Activated CD4-positive, alpha-beta T cell treated with anti-CD3 and anti-CD28 coated beads, Interleukin-2, amount 10 ng/mL, durations not matched to agents 7 days and 5 days (primary cell): ENCODE measurements at regions not wholly inside any gene's neighbourhood (a gene's known extent, or its start where the extent isn't known, plus 50 kb on each side); places are given as distances from the start of the nearest gene placed in this dataset.

Experiments used
- CTCF ChIA-PET: fragments of 350-600 bp; sonication (Branson Sonifier 250); formaldehyde crosslinking; loops from one replicate; lab custom pipeline; 2021; ENCODE audit warnings: antibody characterized with exemption; lab: Charles Lee
- POLR2A ChIA-PET: fragments of 350-600 bp; sonication (Branson Sonifier 250); formaldehyde crosslinking; loops from one replicate; lab custom pipeline; 2021; ENCODE audit warnings: antibody characterized with exemption; lab: Charles Lee
- DNase-seq: peaks from one replicate; pipeline ENCODE4 v3.0.0-alpha.2; 2020
- H3K27ac Mint-ChIP-seq: one replicate; pipeline ENCODE4 v1.8.0; 2021; ENCODE audit warnings: mild to moderate bottlenecking, moderate library complexity, mixed read lengths
- H3K27me3 Mint-ChIP-seq: one replicate; pipeline ENCODE4 v1.8.0; 2021; ENCODE audit warnings: mixed read lengths
- H3K36me3 Mint-ChIP-seq: one replicate; pipeline ENCODE4 v1.8.0; 2021; ENCODE audit warnings: low read depth, mixed read lengths
- H3K4me1 Mint-ChIP-seq: one replicate; pipeline ENCODE4 v1.8.0; 2021; ENCODE audit warnings: mixed read lengths
- H3K4me3 Mint-ChIP-seq: one replicate; pipeline ENCODE4 v1.8.0; 2021; ENCODE audit warnings: mild to moderate bottlenecking, moderate library complexity, mixed read lengths
- H3K9me3 Mint-ChIP-seq: one replicate; pipeline ENCODE4 v1.8.0; 2021; ENCODE audit warnings: mixed read lengths

DNA sequence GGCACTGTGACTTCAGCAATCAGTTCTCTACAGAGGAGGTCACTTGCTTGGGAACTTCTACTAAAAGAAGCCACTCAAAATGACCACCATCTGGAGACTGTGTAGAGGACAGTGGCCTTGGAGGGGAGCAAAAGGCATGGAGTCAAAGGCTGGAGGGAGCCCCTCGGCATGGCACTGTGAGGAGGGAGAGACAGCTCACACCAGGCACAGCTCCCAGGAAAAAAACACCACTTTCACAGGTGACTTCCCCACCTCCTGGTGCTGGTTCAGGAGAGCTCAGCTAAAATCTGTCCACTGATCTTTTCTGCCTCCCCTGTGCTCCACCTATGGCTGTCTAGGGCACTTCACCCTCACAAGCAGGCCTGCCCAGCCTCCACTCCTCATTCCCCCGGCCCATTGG lies 649.4 kb upstream of the MGMT start:
- H3K36me3 Mint-ChIP-seq = no peaks in the 10 kb centered on the region
- no peaks in the 10 kb centered on the region for H3K4me1 Mint-ChIP-seq
- ChIA-PET POLR2A (no interaction called here), CTCF (no interaction called here)
- H3K27ac Mint-ChIP-seq = no peak overlapping the region
- H3K27me3 Mint-ChIP-seq = no peaks in the 10 kb centered on the region
- H3K4me3 Mint-ChIP-seq = no peak overlapping the region
- no peaks in the 10 kb centered on the region for H3K9me3 Mint-ChIP-seq
- no peak for DNase-seq

DNA sequence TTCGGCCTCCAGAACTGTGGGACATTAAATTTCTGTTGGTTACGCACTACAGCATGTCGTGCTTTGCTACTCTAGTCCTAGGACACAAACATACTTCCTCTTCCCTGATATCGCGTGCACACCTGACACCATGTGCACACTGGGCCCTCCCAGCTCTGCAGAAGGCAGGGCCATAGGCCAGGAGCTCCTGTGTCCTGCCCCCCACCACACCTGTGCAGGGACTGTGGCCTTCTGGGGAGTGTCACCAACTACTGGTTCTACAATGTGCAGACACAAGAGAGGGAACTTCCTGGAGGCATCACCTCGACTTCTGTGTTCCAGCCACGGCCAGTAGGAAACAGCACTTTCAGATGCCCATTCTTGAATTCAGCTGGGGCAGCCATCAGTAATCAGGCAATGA lies 646.4 kb upstream of the MGMT start:
- DNase-seq = no peak
- Mint-ChIP-seq H3K36me3 (no peaks in the 10 kb centered on the region), H3K27ac (no peak overlapping the region), H3K27me3 (no peaks in the 10 kb centered on the region), H3K9me3 (no peaks in the 10 kb centered on the region), H3K4me1 (no peaks in the 10 kb centered on the region), H3K4me3 (no peak overlapping the region)
- POLR2A ChIA-PET = no interaction called here
- CTCF ChIA-PET = no interaction called here

DNA sequence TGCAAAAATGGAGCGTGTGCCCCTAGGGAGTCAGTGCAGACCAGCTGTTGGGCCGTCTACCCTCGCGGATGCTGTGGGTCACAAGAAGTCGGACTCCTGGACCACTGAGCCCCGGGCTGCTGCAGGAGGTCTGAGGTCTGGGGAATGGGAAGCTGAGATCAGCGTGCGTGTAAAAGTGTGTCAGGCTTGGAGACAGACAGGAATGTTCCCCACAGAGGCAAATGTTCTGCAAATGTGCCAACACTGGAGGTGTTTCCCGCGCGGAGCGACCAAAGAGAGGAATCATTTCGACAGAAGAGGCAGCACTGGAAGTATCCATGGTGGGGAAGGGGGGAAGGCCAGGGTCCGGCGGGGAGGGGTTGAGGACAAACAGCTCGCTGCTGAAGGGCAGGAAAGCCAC lies 643.8 kb upstream of the MGMT start:
- no peaks in the 10 kb centered on the region for H3K36me3 Mint-ChIP-seq

DNA sequence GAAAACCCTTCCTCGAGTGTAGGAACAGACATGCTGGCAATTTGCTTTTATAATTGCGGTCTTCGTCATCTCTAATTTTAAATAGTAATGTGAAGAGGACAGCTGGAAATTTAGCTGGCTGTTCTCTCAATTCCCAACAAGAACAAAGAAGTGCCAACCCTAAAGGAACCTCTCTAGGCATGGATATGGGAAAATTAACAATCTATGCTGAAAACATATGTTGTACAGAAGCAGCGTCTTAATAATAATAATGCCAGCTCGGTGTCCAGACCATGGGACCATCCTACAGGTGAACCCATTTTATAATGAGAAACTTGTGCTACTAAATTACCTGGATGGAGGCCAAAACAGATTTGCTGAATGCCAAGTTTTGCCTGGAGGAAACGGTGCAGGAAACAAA lies 641.4 kb upstream of the MGMT start:
- POLR2A ChIA-PET = no interaction called here
- no peak for DNase-seq
- H3K4me1 Mint-ChIP-seq = no peaks in the 10 kb centered on the region
- no peaks in the 10 kb centered on the region for H3K9me3 Mint-ChIP-seq
- no peaks in the 10 kb centered on the region for H3K36me3 Mint-ChIP-seq
- H3K27me3 Mint-ChIP-seq = no peaks in the 10 kb centered on the region
- H3K27ac Mint-ChIP-seq = no peak overlapping the region
- no peak overlapping the region for H3K4me3 Mint-ChIP-seq
- CTCF ChIA-PET = no interaction called here

More for the DNA sequence above, 643.8 kb upstream of the MGMT start:
- POLR2A ChIA-PET = no interaction called here
- H3K27ac Mint-ChIP-seq = no peak overlapping the region
- no peaks in the 10 kb centered on the region for H3K4me1 Mint-ChIP-seq
- no peak for DNase-seq
- CTCF ChIA-PET = no interaction called here
- H3K27me3 Mint-ChIP-seq = no peaks in the 10 kb centered on the region
- H3K4me3 Mint-ChIP-seq = no peak overlapping the region
- H3K9me3 Mint-ChIP-seq = no peaks in the 10 kb centered on the region

DNA sequence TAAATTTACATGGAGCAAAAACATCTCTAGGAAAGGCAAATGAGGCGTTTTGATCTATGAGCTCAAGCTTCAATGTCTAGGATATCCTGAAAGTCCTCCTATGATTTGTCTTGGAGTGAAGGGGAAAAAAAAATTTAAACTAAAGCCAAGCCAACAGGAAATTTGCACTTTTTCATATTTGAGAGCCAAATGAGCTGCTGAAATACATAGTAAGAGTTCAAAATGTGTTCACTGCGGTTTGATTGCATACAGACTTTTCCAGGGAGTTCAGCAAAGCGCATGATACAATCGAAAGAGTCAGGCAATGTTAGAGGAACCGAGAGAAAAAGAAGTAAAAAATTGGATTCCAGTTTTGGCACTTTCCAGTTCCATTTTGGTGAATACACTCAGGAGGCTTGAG lies 633.4 kb upstream of the MGMT start:
- DNase-seq = no peak
- Mint-ChIP-seq H3K4me3 (no peak overlapping the region), H3K27me3 (no peaks in the 10 kb centered on the region), H3K27ac (no peak overlapping the region), H3K36me3 (no peaks in the 10 kb centered on the region), H3K4me1 (no peaks in the 10 kb centered on the region), H3K9me3 (no peaks in the 10 kb centered on the region)
- POLR2A ChIA-PET = no interaction called here
- CTCF ChIA-PET = no interaction called here

DNA sequence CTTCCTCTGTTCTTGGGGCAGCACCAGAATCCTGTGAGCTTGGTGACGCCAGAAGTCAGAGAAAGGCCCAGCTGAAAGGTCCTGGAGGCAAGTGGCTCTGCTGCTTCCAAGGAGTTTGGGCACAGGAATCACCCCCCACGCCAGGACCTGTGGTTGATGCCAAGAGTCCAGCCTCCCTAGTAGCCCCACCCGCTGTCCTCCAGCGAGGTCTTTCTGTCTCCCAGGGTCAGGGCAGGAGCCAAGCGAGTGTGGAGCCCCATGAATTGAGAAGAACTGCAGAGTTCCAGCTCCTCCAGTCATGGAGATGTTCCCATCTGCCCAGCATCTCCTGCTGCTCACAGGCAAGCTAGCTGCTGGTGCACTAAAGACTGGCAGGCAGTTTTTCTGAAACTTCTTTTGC lies 631.7 kb upstream of the MGMT start:
- ChIA-PET POLR2A (no interaction called here), CTCF (no interaction called here)
- no peaks in the 10 kb centered on the region for H3K36me3 Mint-ChIP-seq
- no peak overlapping the region for H3K27ac Mint-ChIP-seq
- no peaks in the 10 kb centered on the region for H3K27me3 Mint-ChIP-seq
- no peaks in the 10 kb centered on the region for H3K4me1 Mint-ChIP-seq
- H3K4me3 Mint-ChIP-seq = no peak overlapping the region
- no peaks in the 10 kb centered on the region for H3K9me3 Mint-ChIP-seq
- DNase-seq = no peak

DNA sequence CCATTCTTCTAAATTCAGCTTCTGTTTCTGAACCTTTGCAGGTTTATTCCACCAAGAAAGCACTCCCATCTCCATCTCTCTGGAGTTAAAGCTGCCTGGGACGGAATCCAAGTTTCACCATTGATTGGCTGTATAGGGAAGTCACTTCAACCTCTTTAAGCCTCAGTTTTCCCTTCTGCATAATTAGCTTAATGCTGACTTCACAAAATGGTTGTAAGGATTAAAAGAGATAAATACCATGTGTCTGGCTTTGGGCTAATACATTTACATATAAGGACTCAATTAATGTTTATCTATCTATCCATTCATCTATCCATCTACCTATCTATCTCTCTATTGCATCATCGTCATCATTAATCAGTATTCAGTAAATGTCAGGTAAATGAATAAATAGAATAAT lies 629.6 kb upstream of the MGMT start:
- H3K4me3 Mint-ChIP-seq = no peak overlapping the region
- no peak overlapping the region for H3K27ac Mint-ChIP-seq
- no peaks in the 10 kb centered on the region for H3K4me1 Mint-ChIP-seq
- H3K9me3 Mint-ChIP-seq = no peaks in the 10 kb centered on the region
- no peaks in the 10 kb centered on the region for H3K36me3 Mint-ChIP-seq
- DNase-seq = no peak
- peaks cover 10% of the 10 kb centered on the region for H3K27me3 Mint-ChIP-seq
- ChIA-PET CTCF (no interaction called here), POLR2A (no interaction called here)

DNA sequence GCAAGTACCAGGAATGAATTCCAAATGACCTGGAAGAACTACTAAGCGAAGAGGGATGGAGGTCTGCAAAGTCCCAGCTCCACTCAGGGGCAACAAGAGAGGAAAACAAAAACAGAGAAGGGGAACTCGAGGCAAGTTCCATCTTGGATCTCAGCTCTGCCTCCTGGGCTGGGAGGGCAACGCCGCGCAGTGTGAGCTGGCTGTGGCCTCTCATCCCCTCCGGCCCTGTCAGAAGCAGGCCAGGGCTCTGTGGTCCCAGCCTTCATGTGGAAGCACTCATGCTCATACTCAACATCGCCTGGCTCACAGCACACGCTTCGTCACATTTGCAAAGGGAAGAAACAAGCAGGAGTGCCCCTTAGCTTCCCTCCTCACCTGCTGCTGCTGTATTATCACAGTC lies 627.9 kb upstream of the MGMT start:
- ChIA-PET POLR2A (no interaction called here), CTCF (no interaction called here)
- no peaks in the 10 kb centered on the region for H3K36me3 Mint-ChIP-seq
- H3K27me3 Mint-ChIP-seq = peaks cover 12% of the 10 kb centered on the region
- no peak overlapping the region for H3K4me3 Mint-ChIP-seq
- no peak for DNase-seq
- H3K9me3 Mint-ChIP-seq = no peaks in the 10 kb centered on the region
- H3K27ac Mint-ChIP-seq = no peak overlapping the region
- no peaks in the 10 kb centered on the region for H3K4me1 Mint-ChIP-seq

DNA sequence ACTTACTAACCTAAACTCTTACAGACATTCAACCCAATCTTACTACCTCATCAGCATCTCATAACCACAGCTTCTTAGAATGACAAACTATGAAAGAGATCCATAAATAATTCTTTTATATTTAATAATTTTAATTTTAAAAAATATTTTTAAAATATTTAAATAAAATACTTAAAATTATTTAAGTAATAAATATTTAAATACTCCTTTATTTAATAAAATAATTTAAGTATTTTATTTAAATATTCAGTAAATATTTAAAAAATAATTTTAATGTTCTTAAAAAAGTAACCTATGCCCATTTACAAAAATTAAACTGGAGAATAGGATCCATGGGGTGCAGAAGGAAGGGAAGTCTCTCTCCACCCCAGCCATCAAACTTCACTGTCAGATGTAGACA lies 627.3 kb upstream of the MGMT start:
- H3K27me3 Mint-ChIP-seq = peaks cover 12% of the 10 kb centered on the region
- DNase-seq = no peak
- ChIA-PET CTCF (no interaction called here), POLR2A (no interaction called here)
- H3K4me3 Mint-ChIP-seq = no peak overlapping the region
- no peaks in the 10 kb centered on the region for H3K9me3 Mint-ChIP-seq
- no peak overlapping the region for H3K27ac Mint-ChIP-seq
- H3K4me1 Mint-ChIP-seq = no peaks in the 10 kb centered on the region
- H3K36me3 Mint-ChIP-seq = no peaks in the 10 kb centered on the region

DNA sequence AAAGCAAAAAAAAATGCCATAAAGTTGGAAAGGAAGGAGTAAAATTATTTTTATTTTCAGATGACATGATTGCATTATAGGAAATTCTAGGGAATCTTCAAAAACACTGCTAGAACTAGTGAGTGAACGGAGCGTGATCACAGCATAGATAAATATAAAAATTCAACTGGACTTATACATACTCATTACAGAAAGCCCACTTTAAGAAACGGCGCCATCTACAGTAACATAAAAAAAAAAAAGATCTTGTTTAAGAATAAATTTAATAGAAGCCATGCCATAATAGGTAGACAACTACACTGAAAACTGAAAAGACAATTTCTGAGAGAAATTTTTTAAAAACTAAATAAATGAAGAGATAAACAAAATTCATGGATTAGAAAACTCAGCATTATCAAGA lies 623.1 kb upstream of the MGMT start:
- no peak for DNase-seq
- H3K9me3 Mint-ChIP-seq = no peaks in the 10 kb centered on the region
- CTCF ChIA-PET = no interaction called here
- H3K36me3 Mint-ChIP-seq = no peaks in the 10 kb centered on the region
- no peak overlapping the region for H3K4me3 Mint-ChIP-seq
- no peak overlapping the region for H3K27ac Mint-ChIP-seq
- POLR2A ChIA-PET = no interaction called here
- peaks cover 12% of the 10 kb centered on the region for H3K27me3 Mint-ChIP-seq
- H3K4me1 Mint-ChIP-seq = no peaks in the 10 kb centered on the region

DNA sequence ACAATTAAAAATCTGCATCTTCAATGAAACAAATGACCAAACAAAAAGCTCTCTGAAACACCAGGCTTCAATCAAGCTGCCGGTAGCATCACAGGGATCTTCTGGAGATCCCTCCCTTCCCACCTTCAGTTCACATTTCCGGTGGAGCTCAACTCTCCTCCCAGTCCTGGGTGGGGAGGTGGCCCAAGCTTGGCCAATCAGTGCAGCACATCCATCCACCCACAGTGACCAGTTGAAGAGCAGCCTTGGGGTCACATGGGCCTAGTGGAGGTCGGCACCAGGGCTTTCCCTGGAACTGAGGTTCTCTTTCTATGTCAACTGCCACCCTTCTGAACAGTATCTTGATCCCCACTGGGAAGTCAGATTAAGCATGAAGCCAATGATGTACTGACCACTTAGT lies 620.1 kb upstream of the MGMT start:
- ChIA-PET POLR2A (no interaction called here), CTCF (no interaction called here)
- DNase-seq = no peak
- no peak overlapping the region for H3K4me3 Mint-ChIP-seq
- no peaks in the 10 kb centered on the region for H3K4me1 Mint-ChIP-seq
- no peaks in the 10 kb centered on the region for H3K9me3 Mint-ChIP-seq
- peaks cover 6% of the 10 kb centered on the region for H3K27me3 Mint-ChIP-seq
- no peak overlapping the region for H3K27ac Mint-ChIP-seq
- H3K36me3 Mint-ChIP-seq = no peaks in the 10 kb centered on the region

DNA sequence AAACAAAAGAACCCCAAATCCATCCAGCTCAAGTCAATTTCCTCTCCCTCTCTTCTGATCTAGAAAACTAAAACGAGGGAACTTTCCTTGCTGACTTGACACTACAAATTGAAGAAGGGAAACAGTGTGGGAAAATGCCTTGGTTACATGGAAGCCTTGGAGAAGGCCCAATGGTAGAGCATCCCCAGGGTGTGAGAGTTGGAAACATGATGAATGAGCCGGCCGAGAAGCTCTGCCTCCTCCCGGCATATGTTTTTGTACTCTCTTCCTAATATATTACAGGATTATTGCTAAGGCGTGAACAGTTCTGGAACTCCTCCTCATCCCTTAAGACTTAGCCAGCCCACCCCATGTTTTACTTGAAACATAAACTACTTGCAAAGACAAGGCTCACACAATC lies 618.2 kb upstream of the MGMT start:
- CTCF ChIA-PET = no interaction called here
- Mint-ChIP-seq H3K4me3 (no peak overlapping the region), H3K27ac (no peak overlapping the region)

DNA sequence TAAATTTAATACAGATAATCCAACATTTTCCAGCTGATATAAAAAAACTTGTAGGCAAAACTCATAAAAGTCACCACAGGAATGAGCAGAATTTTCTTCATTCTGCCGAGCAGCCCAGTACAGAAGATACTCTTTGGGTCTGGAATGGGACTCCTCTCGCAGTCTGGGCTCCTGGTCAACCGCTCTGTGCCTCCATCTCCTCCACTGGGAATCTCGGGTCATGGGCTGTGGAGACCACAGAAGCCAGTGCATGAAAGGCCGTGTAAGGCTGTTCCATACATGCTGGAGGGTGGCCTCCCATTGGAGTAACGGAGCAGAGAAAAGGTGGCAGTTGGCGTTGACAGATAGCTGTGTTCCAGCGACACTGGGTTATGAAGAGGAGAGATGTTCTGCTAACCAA lies 616.4 kb upstream of the MGMT start:
- Mint-ChIP-seq H3K4me3 (no peak overlapping the region), H3K4me1 (no peaks in the 10 kb centered on the region), H3K27ac (no peak overlapping the region), H3K9me3 (no peaks in the 10 kb centered on the region), H3K36me3 (no peaks in the 10 kb centered on the region), H3K27me3 (no peaks in the 10 kb centered on the region)
- DNase-seq = no peak
- CTCF ChIA-PET = no interaction called here
- POLR2A ChIA-PET = no interaction called here

More for the DNA sequence above, 618.2 kb upstream of the MGMT start:
- H3K27me3 Mint-ChIP-seq = no peaks in the 10 kb centered on the region
- no peaks in the 10 kb centered on the region for H3K9me3 Mint-ChIP-seq
- no peaks in the 10 kb centered on the region for H3K36me3 Mint-ChIP-seq
- no peaks in the 10 kb centered on the region for H3K4me1 Mint-ChIP-seq
- DNase-seq = no peak
- POLR2A ChIA-PET = no interaction called here

DNA sequence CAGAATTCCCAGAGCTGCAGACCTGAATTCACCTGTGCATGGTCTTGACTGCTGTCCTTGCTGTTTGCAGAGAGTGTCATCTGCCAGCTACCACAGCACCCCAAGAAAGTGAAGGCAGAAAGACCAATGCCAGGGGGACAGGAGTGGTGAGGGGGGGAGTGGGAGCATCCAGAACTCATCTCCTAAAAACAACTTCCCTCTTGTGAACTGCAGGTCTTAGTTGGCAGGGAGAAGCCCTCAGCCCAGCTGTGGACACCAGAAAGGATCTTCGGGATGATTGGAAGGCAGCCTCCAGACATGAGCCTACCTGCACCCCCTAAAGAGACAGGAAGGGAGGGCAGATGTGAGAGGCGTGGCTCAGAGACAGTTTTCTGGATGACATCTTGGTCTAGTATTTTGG lies 615.8 kb upstream of the MGMT start:
- Mint-ChIP-seq H3K4me3 (no peak overlapping the region), H3K9me3 (no peaks in the 10 kb centered on the region), H3K27me3 (no peaks in the 10 kb centered on the region), H3K4me1 (no peaks in the 10 kb centered on the region), H3K27ac (no peak overlapping the region), H3K36me3 (no peaks in the 10 kb centered on the region)
- CTCF ChIA-PET = no interaction called here
- DNase-seq = no peak
- POLR2A ChIA-PET = no interaction called here

DNA sequence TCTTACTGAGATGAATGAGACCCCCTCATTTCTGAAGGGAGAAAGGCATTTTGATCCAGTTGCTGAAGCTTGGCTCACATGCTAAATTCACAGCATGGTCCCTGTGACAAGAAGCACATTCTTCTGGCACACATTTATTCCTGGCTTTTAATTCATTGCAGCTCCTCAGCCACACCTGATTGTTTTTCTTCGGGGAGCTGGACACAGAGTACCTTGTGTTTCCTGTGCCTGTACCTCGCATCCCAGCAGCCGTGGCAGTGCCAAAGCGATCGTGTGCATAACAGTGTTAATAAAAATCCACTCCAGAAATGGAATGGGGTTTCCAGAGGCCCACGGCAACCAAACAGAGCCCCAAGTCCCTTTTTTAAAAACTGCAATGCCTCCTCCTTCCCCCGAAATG lies 615.3 kb upstream of the MGMT start:
- Mint-ChIP-seq H3K4me3 (no peak overlapping the region), H3K27me3 (no peaks in the 10 kb centered on the region), H3K4me1 (no peaks in the 10 kb centered on the region), H3K36me3 (no peaks in the 10 kb centered on the region), H3K27ac (no peak overlapping the region), H3K9me3 (no peaks in the 10 kb centered on the region)
- CTCF ChIA-PET = no interaction called here
- POLR2A ChIA-PET = no interaction called here
- no peak for DNase-seq
